Stimulated activated CD4-positive, alpha-beta T cell treated with anti-CD3 and anti-CD28 coated beads, Interleukin-1b, Interleukin-23, amount 100 ng/mL, for 1 hour (primary cell): ENCODE measurements at regions not wholly inside any gene's neighbourhood (a gene's known extent, or its start where the extent isn't known, plus 50 kb on each side); places are given as distances from the start of the nearest gene placed in this dataset.

Experiments used
- DNase-seq, 2 donors: peaks; one replicate each; pipeline ENCODE4 v3.0.0-alpha.2; 2020; ENCODE audit warnings: low read depth in 2 of 2

DNA sequence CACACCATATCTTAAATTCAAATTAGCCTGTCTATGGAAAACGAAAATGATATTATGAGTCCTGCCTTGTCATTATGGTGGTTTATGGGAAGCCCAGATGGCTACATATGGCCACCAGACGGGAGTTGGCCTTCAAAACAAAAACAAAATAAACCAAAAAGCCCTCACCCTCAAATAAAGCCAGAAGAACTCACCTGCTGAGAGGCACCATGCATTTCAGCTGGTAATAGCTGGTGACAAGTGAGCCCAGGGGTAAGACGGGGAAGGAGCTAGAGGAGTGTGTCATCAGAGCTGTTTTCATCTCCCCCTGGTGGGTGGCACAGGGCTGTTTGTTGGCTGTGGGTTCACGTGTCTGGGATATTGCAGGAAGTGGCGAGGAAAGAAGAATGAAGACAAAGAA lies 152.9 kb downstream of the EFNB2 start:
- no peak for DNase-seq

DNA sequence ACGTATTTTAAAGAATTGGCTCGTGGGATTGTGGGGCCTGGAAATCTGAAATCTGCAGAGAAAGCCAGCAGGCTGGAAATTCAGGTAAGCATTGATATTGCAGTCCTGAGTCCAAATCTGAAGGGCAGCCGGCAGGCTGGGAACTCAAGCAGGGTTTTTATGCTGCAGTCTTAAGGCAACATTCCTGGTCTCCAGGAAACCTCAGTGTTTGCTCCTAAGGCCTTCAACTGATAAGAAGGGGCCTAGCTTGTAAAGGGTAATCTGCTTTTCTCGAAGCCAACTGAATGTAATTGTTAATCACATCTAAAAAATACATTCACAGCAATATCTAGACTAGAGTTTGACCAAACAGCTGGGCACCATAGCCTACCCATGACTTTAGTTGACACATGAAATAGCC lies 154.4 kb downstream of the EFNB2 start:
- DNase-seq, result no peak

DNA sequence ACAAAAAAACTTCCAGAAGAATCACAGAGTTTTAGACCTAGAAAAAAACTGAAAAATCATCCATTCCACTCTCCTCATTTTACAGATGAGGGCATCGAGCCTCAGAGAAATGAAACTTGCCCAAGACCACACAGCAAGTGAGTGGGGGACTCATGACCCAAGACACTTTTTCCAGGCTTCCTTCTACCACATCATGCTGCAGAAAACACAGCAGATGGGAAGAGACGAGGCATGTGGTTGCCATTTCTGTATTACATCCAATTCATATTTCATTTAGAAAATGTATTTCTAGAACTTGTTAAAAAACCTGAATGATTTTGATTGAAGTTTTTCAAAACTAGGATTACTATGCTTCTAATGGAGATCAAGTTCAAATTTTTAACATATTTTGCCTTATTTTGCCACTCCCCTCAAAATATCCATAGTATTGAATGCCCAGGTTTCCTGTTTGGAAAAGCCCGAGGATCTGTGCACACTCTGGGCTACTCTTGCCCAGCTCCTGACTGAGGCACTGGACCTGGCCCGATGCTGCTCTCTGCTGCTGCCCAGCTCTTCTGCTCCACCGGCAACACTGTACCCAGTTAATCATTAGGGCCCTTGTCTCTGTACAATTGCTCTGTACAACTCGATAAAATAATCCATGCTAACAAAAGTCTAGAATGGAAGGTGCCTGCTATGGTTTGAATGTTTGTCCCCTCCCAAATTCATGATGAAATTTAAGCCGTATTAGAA lies 157.4 kb downstream of the EFNB2 start:
- no peak for DNase-seq

DNA sequence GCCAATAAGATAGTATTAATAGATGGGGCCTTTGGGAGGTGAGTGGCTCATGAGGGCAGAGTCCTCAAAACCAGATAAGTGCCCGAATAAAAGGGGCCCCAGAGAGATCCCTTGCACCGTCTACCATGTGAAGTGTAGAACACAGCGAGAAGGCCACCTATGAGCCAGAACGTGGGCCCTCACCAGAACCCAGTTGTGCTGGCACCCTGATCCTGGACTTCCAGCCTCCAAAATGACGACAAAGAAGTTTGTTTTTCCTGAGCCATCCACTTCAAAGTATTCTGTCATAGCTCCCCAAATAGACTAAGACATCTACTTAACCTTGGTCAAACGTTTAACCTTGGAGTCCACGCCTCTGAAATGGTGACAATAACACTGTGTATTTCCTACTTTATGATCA lies 158.1 kb downstream of the EFNB2 start:
- DNase-seq, result no peak

DNA sequence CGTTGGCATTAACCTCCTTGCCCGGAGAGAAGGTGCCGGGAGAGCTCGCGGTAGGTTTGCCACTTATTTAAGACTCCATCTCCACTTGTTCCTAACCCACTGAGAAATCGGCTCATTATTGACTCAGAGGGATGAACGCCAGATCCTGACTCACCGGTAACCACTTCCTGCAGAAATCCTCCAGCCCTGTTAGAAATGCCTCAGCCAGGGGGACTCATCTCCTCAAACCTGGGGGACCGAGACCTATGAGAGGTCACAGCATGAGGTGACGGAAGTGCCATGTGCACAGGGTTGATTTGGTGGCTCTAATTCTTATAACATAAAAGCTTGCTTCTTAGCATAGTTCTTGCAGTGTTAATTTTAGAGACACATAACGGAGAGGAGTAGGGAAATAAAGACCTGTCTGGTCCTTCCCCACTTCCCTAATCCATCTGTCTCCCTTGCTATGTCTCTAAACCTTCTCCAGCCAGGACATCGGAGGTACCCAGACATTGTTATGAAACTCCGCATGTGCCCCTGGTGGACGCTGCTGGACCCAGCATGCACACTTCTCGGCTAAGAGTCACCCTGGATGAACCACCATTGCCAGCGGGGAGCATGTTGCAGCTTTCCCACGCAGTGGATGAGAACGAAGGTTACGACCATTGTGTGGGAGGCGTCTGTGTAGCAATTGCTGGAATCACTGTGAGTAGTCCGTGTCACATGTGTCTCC lies 158.9 kb downstream of the EFNB2 start:
- DNase-seq, result no peak

DNA sequence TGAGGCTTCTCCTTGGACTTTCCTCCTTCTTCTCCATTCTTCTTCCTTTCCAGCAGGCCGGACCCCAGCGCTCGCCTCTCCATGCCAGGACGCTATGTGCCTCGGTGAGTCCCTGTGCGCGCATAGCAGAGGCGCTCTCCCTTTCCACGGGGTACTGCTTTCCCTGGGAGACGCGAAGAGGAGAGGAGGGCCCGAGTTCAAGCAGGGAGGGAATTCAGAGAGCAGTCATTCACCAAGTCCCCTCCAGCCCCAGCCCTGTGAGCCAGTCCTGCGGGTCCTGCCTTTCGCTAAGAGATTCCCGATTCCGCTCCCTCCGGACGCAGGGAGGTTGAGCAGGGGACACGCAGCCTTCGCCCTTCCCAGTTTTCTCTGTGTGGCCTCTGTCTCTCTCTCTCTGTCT lies 160.4 kb downstream of the EFNB2 start:
- no peak for DNase-seq

DNA sequence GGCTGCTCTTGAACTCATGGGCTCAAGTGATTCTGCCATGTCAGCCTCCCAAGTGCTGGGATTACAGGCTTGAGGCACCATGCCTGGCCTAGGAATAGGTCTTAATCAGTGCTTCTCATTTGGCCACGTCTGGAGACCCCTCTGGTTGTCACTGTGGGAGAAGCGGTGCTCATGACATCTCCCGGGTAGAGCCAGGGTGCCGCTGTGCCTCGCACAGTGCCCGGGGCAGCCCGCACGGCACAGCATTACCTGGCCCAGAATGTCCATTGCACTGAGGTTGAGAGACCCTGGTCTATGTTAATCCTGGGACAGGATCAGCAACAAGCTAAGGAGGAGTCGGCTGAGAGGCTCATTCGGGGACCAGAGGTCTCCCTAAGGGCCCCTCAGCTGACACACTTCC lies 160.8 kb downstream of the EFNB2 start:
- no peak for DNase-seq

DNA sequence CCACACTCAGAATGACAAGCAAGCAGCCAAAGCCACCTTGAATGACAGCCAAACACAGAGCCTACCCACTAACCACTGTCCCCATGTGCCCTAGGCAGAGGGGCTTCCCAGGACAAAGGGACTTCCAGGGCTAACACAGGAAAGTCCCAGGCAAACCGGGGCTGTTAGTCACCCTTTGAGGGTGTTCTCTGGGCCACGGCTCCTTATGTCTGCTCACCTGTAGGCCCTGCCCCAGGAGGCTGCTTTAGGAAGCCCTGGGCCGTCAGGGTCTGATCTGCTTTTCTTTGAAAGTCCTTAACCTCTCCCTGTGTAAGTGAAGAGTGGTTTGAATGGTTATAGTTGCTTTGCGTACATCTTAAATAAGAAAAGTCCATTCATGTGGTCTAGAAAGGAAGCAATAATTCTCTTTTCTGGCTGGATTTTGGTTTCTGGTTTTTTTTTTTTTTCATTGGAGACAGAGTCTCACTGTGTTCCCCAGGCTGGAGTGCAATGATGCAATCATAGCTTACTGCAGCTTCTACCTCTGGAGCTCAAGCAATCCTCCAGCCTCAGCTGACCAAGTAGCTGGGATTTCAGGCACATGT lies 161.4 kb downstream of the EFNB2 start:
- no peak for DNase-seq

DNA sequence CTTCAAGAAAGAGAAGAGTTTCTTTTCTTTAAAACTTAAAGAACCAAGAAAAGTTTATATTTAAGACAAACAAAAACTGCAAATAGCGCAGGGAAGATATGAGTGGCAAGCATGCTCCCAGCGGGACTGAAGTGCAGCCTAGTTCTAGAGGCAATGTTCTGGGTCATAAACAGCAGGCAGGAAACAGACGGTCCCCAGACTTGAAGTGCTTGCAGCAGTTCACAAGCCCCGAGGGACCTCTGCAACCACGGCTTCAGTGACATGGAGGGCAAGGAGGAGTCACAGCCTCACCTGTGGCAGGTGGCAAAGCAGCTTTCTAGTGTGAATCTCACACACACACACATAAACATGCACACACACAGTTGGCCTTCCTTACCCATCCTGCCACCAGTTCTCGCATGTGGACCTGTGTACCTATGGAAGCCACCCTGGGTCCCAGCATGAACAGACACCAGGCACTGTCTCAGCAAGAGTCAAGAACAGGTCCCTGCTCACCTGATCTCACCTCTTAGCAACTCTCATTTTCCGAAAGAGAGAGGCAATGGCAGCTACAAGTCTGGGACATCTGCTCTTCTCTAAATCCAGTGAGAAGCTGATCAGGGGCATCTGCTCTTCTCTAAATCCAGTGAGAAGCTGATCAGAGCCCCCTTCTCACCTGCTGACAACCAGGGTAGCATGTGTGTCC lies 162.0 kb downstream of the EFNB2 start:
- no peak for DNase-seq

DNA sequence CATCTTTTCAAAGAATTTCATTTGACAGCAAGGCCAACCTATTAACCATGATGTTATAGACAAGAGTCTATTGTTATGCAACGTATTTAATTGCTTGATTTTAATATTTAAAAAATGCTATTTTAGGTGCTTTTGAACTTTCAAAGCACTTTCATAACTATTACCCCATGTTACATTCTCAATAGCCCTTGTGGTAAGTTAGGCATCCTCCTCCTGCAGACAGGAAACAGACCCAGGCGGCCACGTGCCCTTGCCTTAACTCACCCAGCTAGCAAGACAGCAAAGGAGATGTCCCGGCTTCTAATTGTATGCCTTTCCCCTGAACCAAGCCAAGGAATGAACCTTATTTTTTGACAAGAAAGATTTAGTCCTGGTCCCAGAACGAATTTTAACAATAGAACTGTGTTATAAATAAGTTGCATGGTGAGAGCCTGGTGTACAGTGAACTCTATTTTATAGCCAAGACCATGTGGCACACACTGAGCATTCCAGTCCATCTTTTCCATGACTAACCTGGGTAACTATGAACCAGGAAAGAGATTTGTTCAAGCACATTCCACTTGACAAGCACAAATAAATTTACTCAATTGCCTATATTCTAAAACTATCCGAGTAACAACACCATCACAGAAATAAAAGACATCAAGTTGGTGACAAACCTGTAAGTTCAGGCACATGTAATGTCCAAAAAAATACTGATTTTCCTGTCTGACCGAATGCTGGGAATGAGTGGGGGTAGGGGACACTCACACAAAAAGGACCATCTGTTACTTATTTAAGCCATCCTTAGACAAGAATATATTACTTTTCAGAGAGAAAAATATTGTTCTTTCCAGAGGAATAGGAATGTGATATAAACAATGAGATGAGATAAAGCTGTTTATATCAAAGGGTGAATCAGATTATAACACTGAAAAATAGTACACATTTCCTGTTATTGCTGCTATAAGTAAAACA lies 163.0 kb downstream of the EFNB2 start:
- DNase-seq, result no peak

DNA sequence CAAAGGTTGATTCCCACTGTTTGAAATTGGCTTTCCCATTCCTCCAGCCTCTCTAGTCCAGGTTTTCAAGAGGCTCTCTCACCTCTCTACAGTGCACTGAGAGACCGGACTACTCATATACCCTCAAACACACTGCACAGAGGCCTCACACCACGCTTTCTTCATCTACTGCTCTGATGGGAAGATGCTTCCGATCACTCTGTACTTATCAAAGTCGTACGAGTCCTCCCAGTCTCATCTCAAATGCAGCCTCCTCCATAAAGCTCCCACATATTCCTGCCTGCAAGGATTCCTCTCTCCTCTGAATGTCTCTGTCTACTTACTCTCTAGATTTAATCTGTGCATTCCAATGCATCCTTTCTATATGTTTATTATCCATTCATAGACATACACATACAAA lies 164.4 kb downstream of the EFNB2 start:
- DNase-seq, result no peak

DNA sequence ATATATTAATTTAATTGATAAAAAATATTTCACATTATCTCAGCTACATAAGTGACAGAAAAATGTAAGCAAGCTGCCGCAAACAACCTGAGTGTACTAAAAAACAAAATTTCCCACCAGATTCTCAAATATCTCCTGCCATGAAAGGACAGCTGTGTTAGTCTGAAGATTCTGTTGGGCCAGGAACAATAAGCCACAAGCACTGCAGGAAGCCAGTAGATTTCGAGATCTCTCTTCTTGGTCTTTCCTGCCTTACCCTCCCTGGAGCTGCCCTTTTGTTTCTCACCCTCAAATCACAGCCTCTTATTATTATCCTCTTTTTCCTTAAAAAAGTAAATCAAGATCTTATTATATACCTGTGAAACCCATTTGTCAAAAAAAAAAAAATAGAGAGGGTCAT lies 165.6 kb downstream of the EFNB2 start:
- no peak for DNase-seq

DNA sequence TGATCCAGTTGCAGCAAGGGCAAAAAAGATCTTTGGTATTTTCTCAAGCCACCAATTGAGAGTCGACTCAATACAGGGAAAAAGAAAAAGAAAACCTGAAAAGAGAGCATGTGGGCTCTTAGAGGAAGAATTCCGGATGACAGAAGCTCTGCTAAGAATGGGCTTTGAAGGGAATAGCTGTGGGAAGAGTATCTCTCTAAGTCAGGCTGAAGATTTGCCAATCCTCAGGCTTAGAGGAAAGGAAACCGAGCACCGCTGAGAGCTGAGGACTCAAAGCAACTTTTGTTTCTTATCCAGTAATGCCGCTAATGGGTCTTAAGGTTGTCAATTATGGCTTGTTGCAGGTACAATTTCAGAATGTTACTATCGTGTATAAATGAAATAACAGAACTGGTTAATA lies 166.4 kb downstream of the EFNB2 start:
- DNase-seq, result no peak

DNA sequence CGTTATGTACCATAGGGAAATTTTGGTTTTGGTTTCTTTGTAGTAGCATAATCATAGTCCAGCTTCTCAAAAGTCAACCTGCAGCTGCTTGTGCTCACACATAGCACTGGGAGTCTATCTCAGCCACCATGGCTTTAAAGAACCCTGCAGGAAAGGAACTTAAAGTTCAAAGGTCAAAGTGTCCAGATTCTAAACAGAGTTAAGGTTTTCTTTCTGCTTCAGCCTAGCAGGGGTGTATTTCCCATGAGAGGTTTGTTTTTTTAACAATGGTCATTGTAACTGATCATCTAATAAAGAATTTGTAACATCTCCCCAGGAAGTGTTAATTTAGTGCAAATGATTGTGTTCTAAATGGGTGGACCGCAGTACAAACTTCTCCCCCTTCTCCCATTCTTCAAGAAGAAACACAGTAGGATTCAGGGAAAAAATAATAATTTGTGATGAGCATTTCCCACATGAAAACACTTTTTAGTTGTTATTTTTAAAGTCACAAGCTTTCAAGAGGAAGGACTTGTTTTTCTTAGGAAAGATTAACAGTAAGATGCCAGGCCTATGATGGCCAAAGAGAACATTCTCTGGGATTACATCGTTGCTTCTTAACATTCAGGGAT lies 168.0 kb downstream of the EFNB2 start:
- no peak for DNase-seq

DNA sequence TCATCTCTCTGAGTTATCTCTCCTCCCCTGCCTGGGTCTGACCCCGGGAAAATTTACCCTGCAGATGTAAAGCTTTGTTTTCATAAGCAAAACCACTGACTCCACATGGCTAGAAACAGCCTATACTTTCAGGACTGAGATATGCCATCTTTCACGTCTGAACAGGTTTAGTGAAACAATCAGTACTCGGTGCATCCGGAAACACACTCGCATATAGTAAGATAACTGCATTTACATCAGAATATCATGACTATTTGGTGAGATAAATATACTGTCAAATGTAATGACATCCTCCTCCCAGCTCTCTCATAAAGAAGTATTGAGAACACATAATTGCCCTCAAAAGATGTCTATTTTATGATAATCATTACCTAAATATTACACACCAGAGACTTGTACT lies 172.8 kb downstream of the EFNB2 start:
- no peak for DNase-seq

DNA sequence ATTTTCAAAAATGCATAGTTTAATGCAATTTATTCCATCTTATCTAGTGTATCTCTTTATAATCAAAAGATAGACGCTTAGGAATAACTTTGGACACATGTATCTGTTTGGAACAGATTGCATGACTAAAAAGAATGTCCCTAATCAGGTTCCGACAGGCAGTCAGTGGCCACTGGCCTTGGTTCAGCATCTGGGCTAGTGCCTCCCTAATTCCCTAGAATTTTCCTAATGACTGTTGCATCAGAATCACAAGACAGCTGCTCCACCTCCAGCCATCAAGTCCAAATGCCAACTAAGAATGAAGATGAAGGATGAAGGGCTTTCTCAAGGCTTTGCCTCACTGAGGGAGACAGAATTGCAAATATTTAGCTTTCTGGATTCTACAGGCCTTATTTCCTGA lies 173.8 kb downstream of the EFNB2 start:
- no peak for DNase-seq

DNA sequence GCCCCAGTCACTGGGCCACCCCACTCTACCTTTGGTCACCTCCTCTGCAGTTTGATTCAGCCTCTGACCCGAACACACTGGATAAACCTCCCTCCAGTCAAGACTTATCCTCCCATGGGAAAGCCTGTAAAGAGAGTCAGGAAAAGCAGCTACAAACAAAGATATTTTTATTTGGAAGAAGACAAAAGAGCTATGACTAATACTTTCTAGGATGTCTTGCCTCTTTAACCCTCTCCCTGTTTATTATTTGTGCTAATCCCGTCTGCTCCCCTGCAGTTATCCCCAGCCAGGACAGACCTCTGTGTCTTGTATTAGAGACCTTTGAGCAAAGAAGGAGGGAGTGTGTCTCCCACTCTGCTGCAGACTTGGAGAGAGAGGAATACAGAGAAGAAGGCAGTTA lies 178.3 kb downstream of the EFNB2 start:
- DNase-seq, result no peak

DNA sequence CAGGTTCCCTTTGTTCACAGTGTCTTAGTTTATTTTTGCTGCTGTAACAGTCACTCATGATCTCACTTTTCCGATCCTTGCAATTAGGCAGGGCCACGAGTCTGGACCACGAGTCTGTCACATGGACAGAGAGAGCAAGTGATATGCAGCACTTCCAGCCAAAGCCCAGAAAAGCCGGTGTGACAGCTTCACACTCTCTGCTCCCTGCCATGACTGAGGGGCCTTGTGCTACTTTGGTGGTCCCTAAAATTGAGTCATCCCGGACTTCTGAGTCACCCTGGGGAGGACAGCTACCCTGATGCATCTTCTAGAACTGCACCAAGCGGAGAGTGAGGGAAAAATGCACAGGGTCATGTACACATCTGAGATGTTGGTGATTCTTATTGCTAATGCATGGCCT lies 179.6 kb downstream of the EFNB2 start:
- DNase-seq, result no peak

DNA sequence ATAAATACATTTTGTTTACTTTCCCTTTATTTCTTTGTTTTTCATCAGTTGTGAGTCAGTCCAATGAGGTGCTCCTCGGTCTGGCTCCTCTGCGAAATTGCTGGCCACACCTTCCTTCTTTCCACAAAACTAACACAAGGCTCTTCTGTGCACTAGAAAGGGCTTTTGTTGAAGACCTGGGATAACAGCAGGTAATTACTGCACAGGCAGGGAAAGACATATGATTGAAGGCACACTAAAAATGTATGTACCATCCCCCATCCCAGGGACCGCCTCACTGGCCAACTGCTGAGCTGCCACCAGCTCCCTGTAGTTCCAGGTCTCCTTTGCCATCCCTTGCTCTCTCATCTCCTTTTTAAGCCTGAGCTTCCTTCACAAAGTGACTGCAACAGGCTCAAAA lies 180.5 kb downstream of the EFNB2 start:
- no peak for DNase-seq

DNA sequence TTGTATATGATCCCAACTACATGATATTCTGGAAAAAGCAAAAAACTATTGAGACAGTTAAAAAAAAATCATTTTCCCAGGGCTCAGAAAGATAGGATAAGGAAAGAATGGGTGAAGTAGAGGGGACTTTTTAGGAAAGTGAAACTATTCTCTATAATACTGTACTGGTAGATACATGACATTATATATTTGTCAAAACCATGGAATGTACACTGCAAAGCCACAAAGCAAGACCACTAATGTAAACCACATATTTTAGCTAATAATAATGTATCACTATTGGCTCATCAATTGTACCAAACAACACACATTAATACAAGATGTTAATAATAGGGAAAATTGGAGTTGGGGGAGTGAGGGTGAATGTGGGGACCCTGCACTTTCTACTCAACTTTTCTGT lies 182.6 kb downstream of the EFNB2 start:
- no peak for DNase-seq

DNA sequence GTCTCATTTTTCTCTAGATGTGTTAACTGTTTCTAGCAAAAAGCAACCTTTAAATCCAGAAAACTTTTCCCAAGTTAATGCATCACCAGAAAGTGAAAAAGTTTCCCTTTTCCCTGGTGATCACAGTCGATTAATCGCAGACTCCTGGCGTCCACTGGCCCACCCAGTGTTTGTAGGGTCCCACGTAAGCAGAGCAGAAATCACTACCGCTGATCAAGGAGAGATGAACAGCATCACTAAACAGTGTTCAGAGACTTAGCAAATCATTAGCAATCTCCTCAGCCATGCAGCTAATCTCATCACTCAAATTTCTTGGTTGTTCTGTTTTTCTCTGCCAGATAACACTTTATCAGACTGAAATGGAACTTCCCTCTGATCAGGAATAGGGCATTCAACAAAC lies 184.2 kb downstream of the EFNB2 start:
- DNase-seq, result no peak
